HCT116 (cell line): ENCODE measurements at regions not wholly inside any gene's neighbourhood (a gene's known extent, or its start where the extent isn't known, plus 50 kb on each side); places are given as distances from the start of the nearest gene placed in this dataset.

Experiments used
- ATAC-seq: fragments of 200-7000 bp; cut with Tn5 transposase; 2 replicates; pipeline ENCODE4 v1.9.1; 2020; ENCODE audit warnings: mild to moderate bottlenecking, moderate library complexity
- BruUV-seq: library from RNA; stranded (reverse); fragments of 400-500 nt; replicated peaks from 2 replicates; lab custom pipeline; 2021; lab: Mats Ljungman, UMichigan
- CTCF ChIA-PET: fragments of 300-600 bp; sonication (Branson Sonifier 250); formaldehyde crosslinking; loops from one replicate; lab custom pipeline; 2021; ENCODE audit warnings: antibody characterized with exemption; lab: Charles Lee
- POLR2A ChIA-PET: fragments of 300-600, 350-600 bp; sonication (Branson Sonifier 250); formaldehyde crosslinking; loops from one replicate; lab custom pipeline; 2021; ENCODE audit warnings: antibody characterized with exemption; lab: Charles Lee
- RAD21 ChIA-PET, 2 experiments: fragments of 300-600 bp; sonication (Branson Sonifier 250); formaldehyde crosslinking; loops; one replicate each; lab custom pipeline; 2023; ENCODE audit warnings: low total read pairs in 2 of 2; ENCODE audit not compliant: uncharacterized antibody in 2 of 2, unreplicated experiment in 2 of 2, low non-redundant PET in 1 of 2; lab: Charles Lee
- DNase-seq: peaks from one replicate; pipeline ENCODE4 v3.0.0-alpha.2; 2010; ENCODE audit warnings: low read depth, low spot score
- H2AFZ ChIP-seq: fragments of 200-600 bp; shearing (Covaris generic), sonication (generic); 2 replicates; pipeline ENCODE4 v1.6.1; 2017; ENCODE audit warnings: low read depth, mixed run types, mixed read lengths, antibody characterized with exemption, low read length; ENCODE audit not compliant: poor library complexity, severe bottlenecking
- H3K27ac ChIP-seq: 2 replicates; pipeline ENCODE4 v1.5.1; 2012; ENCODE audit warnings: low read depth, low read length
- H3K27me3 ChIP-seq: fragments of 200-600 bp; sonication (generic); 2 replicates; pipeline ENCODE4 v1.6.1; 2016; ENCODE audit warnings: mixed run types, low read length, mixed read lengths; ENCODE audit not compliant: insufficient read depth
- H3K36me3 ChIP-seq, 2 experiments: fragments of 200-500 bp in 1 of 2; fragments of 200-600 bp in 1 of 2; sonication (Bioruptor generic) in 1 of 2; sonication (generic) in 1 of 2; 2 replicates each; pipeline versions ENCODE4 v1.5.1 to v1.6.1; 2014 to 2016; ENCODE audit warnings: low read length in 2 of 2, inconsistent platforms in 1 of 2, mixed read lengths in 1 of 2, mixed run types in 1 of 2; ENCODE audit not compliant: insufficient read depth in 2 of 2, control insufficient read depth in 1 of 2
- H3K4me1 ChIP-seq, 2 experiments: fragments of 200-600 bp in 1 of 2; sonication (generic) in 1 of 2; 2 replicates each; pipeline versions ENCODE4 v1.5.1 to v1.6.1; 2012 to 2017; ENCODE audit warnings: low read length in 2 of 2, inconsistent platforms in 1 of 2, mild to moderate bottlenecking in 1 of 2, mixed read lengths in 1 of 2, mixed run types in 1 of 2, moderate library complexity in 1 of 2; ENCODE audit not compliant: insufficient read depth in 2 of 2, control insufficient read depth in 1 of 2
- H3K4me2 ChIP-seq: fragments of 200-600 bp; sonication (generic); 2 replicates; pipeline ENCODE4 v1.6.1; 2017; ENCODE audit warnings: mixed run types, low read length, mixed read lengths
- H3K4me3 ChIP-seq, 2 experiments: fragments of 200-600 bp in 1 of 2; sonication (generic) in 1 of 2; replicated peaks in 1 of 2; 2 replicates each; pipeline ENCODE4 v1.5.1; 2011 to 2016; ENCODE audit warnings: low read length in 2 of 2, control low read depth in 1 of 2, low read depth in 1 of 2, mild to moderate bottlenecking in 1 of 2, mixed read lengths in 1 of 2, mixed run types in 1 of 2
- H3K79me2 ChIP-seq: fragments of 200-600 bp; sonication (generic); 2 replicates; pipeline ENCODE4 v1.6.1; 2017; ENCODE audit warnings: mild to moderate bottlenecking, mixed run types, low read length, moderate library complexity, mixed read lengths; ENCODE audit not compliant: insufficient read depth
- H3K9ac ChIP-seq: fragments of 200-600 bp; sonication (generic); 2 replicates; pipeline ENCODE4 v1.6.1; 2016; ENCODE audit warnings: low read length, mixed read lengths
- H3K9me2 ChIP-seq: fragments of 200-600 bp; sonication (generic), shearing (Covaris generic); 2 replicates; pipeline ENCODE4 v1.6.1; 2017; ENCODE audit warnings: mixed run types, mild to moderate bottlenecking, moderate library complexity; ENCODE audit not compliant: insufficient read depth
- H3K9me3 ChIP-seq, 2 experiments: fragments of 200-500 bp in 1 of 2; fragments of 200-600 bp in 1 of 2; sonication (Bioruptor generic) in 1 of 2; sonication (generic) in 1 of 2; 2 replicates each; pipeline ENCODE4 v1.6.1; 2014 to 2017; ENCODE audit warnings: low read length in 2 of 2, mixed read lengths in 2 of 2, inconsistent platforms in 1 of 2, low read depth in 1 of 2, mild to moderate bottlenecking in 1 of 2, mixed run types in 1 of 2, moderate library complexity in 1 of 2; ENCODE audit not compliant: control insufficient read depth in 1 of 2, insufficient read depth in 1 of 2
- H4K20me1 ChIP-seq: fragments of 200-600 bp; sonication (generic), shearing (Covaris generic); 2 replicates; pipeline ENCODE4 v1.6.1; 2017; ENCODE audit warnings: mixed run types, mild to moderate bottlenecking, moderate library complexity; ENCODE audit not compliant: insufficient read depth
- ATF3 ChIP-seq: IDR thresholded peaks from 2 replicates; pipeline ENCODE4 v1.6.1; 2012
- EGR1 ChIP-seq: IDR thresholded peaks from 2 replicates; pipeline ENCODE4 v1.6.1; 2012; ENCODE audit warnings: low read depth
- ELF1 ChIP-seq: IDR thresholded peaks from 2 replicates; pipeline ENCODE4 v1.6.1; 2012; ENCODE audit warnings: low read depth, borderline replicate concordance
- EZH2 ChIP-seq: fragments of 200-600 bp; sonication (generic); IDR thresholded peaks from 2 replicates; pipeline ENCODE4 v1.6.1; 2017; ENCODE audit warnings: antibody characterized with exemption, mixed run types
- EZH2phosphoT487 ChIP-seq: fragments of 200-600 bp; IDR thresholded peaks from 2 replicates; pipeline ENCODE4 v1.6.1; 2018; ENCODE audit warnings: antibody characterized with exemption, borderline replicate concordance
- POLR2A ChIP-seq: IDR thresholded peaks from 2 replicates; pipeline ENCODE4 v1.7.0; 2011; ENCODE audit warnings: borderline replicate concordance; ENCODE audit not compliant: insufficient read depth, insufficient read length; ENCODE audit errors: extremely low read depth
- REST ChIP-seq: IDR thresholded peaks from 2 replicates; pipeline ENCODE4 v1.6.1; 2012; ENCODE audit warnings: low read depth
- SP1 ChIP-seq: IDR thresholded peaks from 2 replicates; pipeline ENCODE4 v1.6.1; 2012; ENCODE audit warnings: low read depth
- SRF ChIP-seq: IDR thresholded peaks from 2 replicates; pipeline ENCODE4 v1.6.1; 2012; ENCODE audit warnings: low read depth
- TCF7L2 ChIP-seq: IDR thresholded peaks from 2 replicates; pipeline ENCODE4 v1.7.0; 2011; ENCODE audit warnings: borderline replicate concordance, inconsistent platforms; ENCODE audit not compliant: insufficient read depth, insufficient read length; ENCODE audit errors: extremely low read depth
- YY1 ChIP-seq: IDR thresholded peaks from 2 replicates; pipeline ENCODE4 v1.6.1; 2011; ENCODE audit warnings: low read length, low read depth, moderate library complexity, mild to moderate bottlenecking; ENCODE audit not compliant: insufficient replicate concordance; ENCODE audit errors: extremely low read depth
- ZBTB33 ChIP-seq: IDR thresholded peaks from 2 replicates; pipeline ENCODE4 v1.6.1; 2011; ENCODE audit warnings: mild to moderate bottlenecking, low read length, moderate library complexity; ENCODE audit not compliant: insufficient replicate concordance; ENCODE audit errors: extremely low read depth
- ZFX ChIP-seq: fragments of 450-650 bp; IDR thresholded peaks from 2 replicates; pipeline ENCODE4 v1.6.1; 2017
- ZNF274 ChIP-seq: fragments of 200-500 bp; sonication (Bioruptor generic); IDR thresholded peaks from 2 replicates; pipeline ENCODE4 v1.6.1; 2014; ENCODE audit warnings: mild to moderate bottlenecking, low read depth, low read length, inconsistent platforms
- intact Hi-C: fragments of 100-400 bp; cut with micrococcal nuclease; formaldehyde crosslinking; loops from 2 replicates; pipeline ENCODE4 v1.10.0; 2022

DNA sequence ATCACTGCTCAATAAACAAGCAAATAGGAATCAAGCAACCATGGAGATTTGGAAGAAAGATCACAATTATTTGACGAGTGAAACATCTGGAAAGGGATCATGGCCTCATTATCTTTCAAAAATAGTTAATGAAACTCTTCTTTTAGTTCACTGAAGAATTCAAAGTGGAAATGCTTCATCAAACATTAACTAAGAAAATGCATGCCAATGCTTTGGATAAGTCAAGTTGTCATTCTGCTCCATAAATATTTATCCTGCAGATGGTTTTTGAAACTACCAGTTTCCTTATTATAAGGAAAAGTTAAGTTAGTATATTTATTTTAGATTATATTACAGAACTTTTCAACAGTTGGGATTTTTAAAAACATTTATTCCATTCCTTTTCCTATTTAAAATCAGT lies 206.5 kb upstream of the ADGRL2 start:
- Histone ChIP-seq H3K36me3 (no peaks in the 10 kb centered on the region), H2AFZ (no peak overlapping the region), H4K20me1 (no peaks in the 10 kb centered on the region), H3K4me2 (no peak overlapping the region), H3K27me3 (no peaks in the 10 kb centered on the region), H3K9me2 (no peaks in the 10 kb centered on the region), H3K9me3 (no peaks in the 10 kb centered on the region), H3K4me3 (no peak overlapping the region), H3K27ac (no peak overlapping the region), H3K9ac (no peak overlapping the region), H3K4me1 (no peaks in the 10 kb centered on the region), H3K79me2 (no peaks in the 10 kb centered on the region)
- RAD21 ChIA-PET: no interaction called here
- TF ChIP-seq POLR2A: no peak
- TF ChIP-seq ATF3: no peak
- no peak for TF ChIP-seq TCF7L2
- TF ChIP-seq EGR1: no peak
- no peak for TF ChIP-seq YY1
- TF ChIP-seq ELF1: no peak
- no peak for TF ChIP-seq ZBTB33
- TF ChIP-seq ZFX: no peak
- no peak for TF ChIP-seq REST
- no peak for TF ChIP-seq SRF
- no peak for TF ChIP-seq EZH2phosphoT487
- TF ChIP-seq SP1: no peak
- no peak for TF ChIP-seq EZH2
- no peak for TF ChIP-seq ZNF274
- DNase-seq: no peak
- intact Hi-C loops: no loop called here
- BruUV-seq: no TSS peak
- CTCF ChIA-PET: no interaction called here
- ATAC-seq: no peak
- POLR2A ChIA-PET: no interaction called here
